ENCODE measurements at regions not wholly inside any gene's neighbourhood (a gene's known extent, or its start where the extent isn't known, plus 50 kb on each side); places are given as distances from the start of the nearest gene placed in this dataset.

GRCh38 chr1:96365596-96366390, 355.8 kb upstream of the PTBP2 start:
- Histone ChIP-seq H3K4me3 (ENCODE audit: low read length) (no peak overlapping the region), H3K36me3 (ENCODE audit: control insufficient read depth, insufficient read depth, low read length) (no peaks in the 10 kb centered on the region), H3K4me1 (ENCODE audit: control insufficient read depth, insufficient read depth, low read length) (no peaks in the 10 kb centered on the region), H3K27ac (ENCODE audit: low read length) (no peak overlapping the region), H3K9me3 (ENCODE audit: control insufficient read depth, low read depth, low read length) (no peaks in the 10 kb centered on the region), H3K27me3 (ENCODE audit: control insufficient read depth, insufficient read depth, low read length) (no peaks in the 10 kb centered on the region)
- no CpG with 5 or more reads among the region's 3 CpGs for WGBS (ENCODE audit: insufficient coverage, low lambda C conversion rate)
- DNase-seq: no peak

- H3K4me3 ChIP-seq (ENCODE audit: low read length): no peak overlapping the region
Observed at GRCh38 chr1:96366516-96366915, 355.1 kb upstream of the PTBP2 start.

GRCh38 chr1:96367791-96368190, 353.8 kb upstream of the PTBP2 start:
- Histone ChIP-seq H3K9me3 (ENCODE audit: control insufficient read depth, low read depth, low read length) (no peaks in the 10 kb centered on the region), H3K4me1 (ENCODE audit: control insufficient read depth, insufficient read depth, low read length) (no peaks in the 10 kb centered on the region), H3K36me3 (ENCODE audit: control insufficient read depth, insufficient read depth, low read length) (no peaks in the 10 kb centered on the region), H3K27me3 (ENCODE audit: control insufficient read depth, insufficient read depth, low read length) (no peaks in the 10 kb centered on the region), H3K4me3 (ENCODE audit: low read length) (no peak overlapping the region), H3K27ac (ENCODE audit: low read length) (no peak overlapping the region)
- WGBS (ENCODE audit: insufficient coverage, low lambda C conversion rate): no CpG with 5 or more reads among the region's 2 CpGs
- no peak for DNase-seq

More at GRCh38 chr1:96366516-96366915, 355.1 kb upstream of the PTBP2 start:
- Histone ChIP-seq H3K4me1 (ENCODE audit: control insufficient read depth, insufficient read depth, low read length) (no peaks in the 10 kb centered on the region), H3K9me3 (ENCODE audit: control insufficient read depth, low read depth, low read length) (no peaks in the 10 kb centered on the region), H3K27ac (ENCODE audit: low read length) (no peak overlapping the region), H3K27me3 (ENCODE audit: control insufficient read depth, insufficient read depth, low read length) (no peaks in the 10 kb centered on the region), H3K36me3 (ENCODE audit: control insufficient read depth, insufficient read depth, low read length) (no peaks in the 10 kb centered on the region)
- WGBS (ENCODE audit: insufficient coverage, low lambda C conversion rate): no CpG with 5 or more reads among the region's 2 CpGs
- DNase-seq: no peak

GRCh38 chr1:96370757-96371156, 350.8 kb upstream of the PTBP2 start:
- H3K27ac ChIP-seq (ENCODE audit: low read length): no peak overlapping the region
- H3K36me3 ChIP-seq (ENCODE audit: control insufficient read depth, insufficient read depth, low read length): no peaks in the 10 kb centered on the region
- no peaks in the 10 kb centered on the region for H3K27me3 ChIP-seq (ENCODE audit: control insufficient read depth, insufficient read depth, low read length)
- no peak for DNase-seq
- 80% methylated on average over 1 of the region's 5 CpGs for WGBS (ENCODE audit: insufficient coverage, low lambda C conversion rate)
- no peaks in the 10 kb centered on the region for H3K9me3 ChIP-seq (ENCODE audit: control insufficient read depth, low read depth, low read length)
- no peak overlapping the region for H3K4me3 ChIP-seq (ENCODE audit: low read length)
- H3K4me1 ChIP-seq (ENCODE audit: control insufficient read depth, insufficient read depth, low read length): no peaks in the 10 kb centered on the region

- Histone ChIP-seq H3K27me3 (ENCODE audit: control insufficient read depth, insufficient read depth, low read length) (no peaks in the 10 kb centered on the region), H3K36me3 (ENCODE audit: control insufficient read depth, insufficient read depth, low read length) (no peaks in the 10 kb centered on the region), H3K9me3 (ENCODE audit: control insufficient read depth, low read depth, low read length) (no peaks in the 10 kb centered on the region), H3K4me3 (ENCODE audit: low read length) (no peak overlapping the region), H3K4me1 (ENCODE audit: control insufficient read depth, insufficient read depth, low read length) (no peaks in the 10 kb centered on the region), H3K27ac (ENCODE audit: low read length) (no peak overlapping the region)
- 90% methylated on average over 1 of the region's 1 CpG for WGBS (ENCODE audit: insufficient coverage, low lambda C conversion rate)
- DNase-seq: no peak
Observed at GRCh38 chr1:96372881-96373280, 348.7 kb upstream of the PTBP2 start.

GRCh38 chr1:96374076-96374762, 347.4 kb upstream of the PTBP2 start:
- Histone ChIP-seq H3K9me3 (ENCODE audit: control insufficient read depth, low read depth, low read length) (no peaks in the 10 kb centered on the region), H3K27ac (ENCODE audit: low read length) (no peak overlapping the region), H3K4me1 (ENCODE audit: control insufficient read depth, insufficient read depth, low read length) (no peaks in the 10 kb centered on the region), H3K36me3 (ENCODE audit: control insufficient read depth, insufficient read depth, low read length) (no peaks in the 10 kb centered on the region), H3K27me3 (ENCODE audit: control insufficient read depth, insufficient read depth, low read length) (no peaks in the 10 kb centered on the region), H3K4me3 (ENCODE audit: low read length) (no peak overlapping the region)
- WGBS (ENCODE audit: insufficient coverage, low lambda C conversion rate): no CpG with 5 or more reads among the region's 1 CpG
- DNase-seq: no peak

GRCh38 chr1:96376846-96377245, 344.7 kb upstream of the PTBP2 start:
- Histone ChIP-seq H3K9me3 (ENCODE audit: control insufficient read depth, low read depth, low read length) (no peaks in the 10 kb centered on the region), H3K4me1 (ENCODE audit: control insufficient read depth, insufficient read depth, low read length) (no peaks in the 10 kb centered on the region), H3K27me3 (ENCODE audit: control insufficient read depth, insufficient read depth, low read length) (no peaks in the 10 kb centered on the region), H3K4me3 (ENCODE audit: low read length) (no peak overlapping the region), H3K27ac (ENCODE audit: low read length) (no peak overlapping the region), H3K36me3 (ENCODE audit: control insufficient read depth, insufficient read depth, low read length) (no peaks in the 10 kb centered on the region)
- DNase-seq: no peak
- no CpG with 5 or more reads among the region's 1 CpG for WGBS (ENCODE audit: insufficient coverage, low lambda C conversion rate)

- Histone ChIP-seq H3K9me3 (ENCODE audit: control insufficient read depth, low read depth, low read length) (no peaks in the 10 kb centered on the region), H3K36me3 (ENCODE audit: control insufficient read depth, insufficient read depth, low read length) (no peaks in the 10 kb centered on the region), H3K27ac (ENCODE audit: low read length) (no peak overlapping the region), H3K27me3 (ENCODE audit: control insufficient read depth, insufficient read depth, low read length) (no peaks in the 10 kb centered on the region), H3K4me1 (ENCODE audit: control insufficient read depth, insufficient read depth, low read length) (no peaks in the 10 kb centered on the region), H3K4me3 (ENCODE audit: low read length) (no peak overlapping the region)
- WGBS (ENCODE audit: insufficient coverage, low lambda C conversion rate): 70% methylated on average over 1 of the region's 2 CpGs
- DNase-seq: no peak
Observed at GRCh38 chr1:96384611-96385010, 337.0 kb upstream of the PTBP2 start.

- Histone ChIP-seq H3K27ac (ENCODE audit: low read length) (no peak overlapping the region), H3K9me3 (ENCODE audit: control insufficient read depth, low read depth, low read length) (no peaks in the 10 kb centered on the region), H3K36me3 (ENCODE audit: control insufficient read depth, insufficient read depth, low read length) (no peaks in the 10 kb centered on the region), H3K4me1 (ENCODE audit: control insufficient read depth, insufficient read depth, low read length) (no peaks in the 10 kb centered on the region), H3K4me3 (ENCODE audit: low read length) (no peak overlapping the region), H3K27me3 (ENCODE audit: control insufficient read depth, insufficient read depth, low read length) (no peaks in the 10 kb centered on the region)
- DNase-seq: no peak
- no CpG with 5 or more reads among the region's 3 CpGs for WGBS (ENCODE audit: insufficient coverage, low lambda C conversion rate)
Observed at GRCh38 chr1:96387785-96388184, 333.8 kb upstream of the PTBP2 start.

- Histone ChIP-seq H3K9me3 (ENCODE audit: control insufficient read depth, low read depth, low read length) (no peaks in the 10 kb centered on the region), H3K4me1 (ENCODE audit: control insufficient read depth, insufficient read depth, low read length) (no peaks in the 10 kb centered on the region), H3K4me3 (ENCODE audit: low read length) (no peak overlapping the region), H3K27ac (ENCODE audit: low read length) (no peak overlapping the region), H3K36me3 (ENCODE audit: control insufficient read depth, insufficient read depth, low read length) (no peaks in the 10 kb centered on the region), H3K27me3 (ENCODE audit: control insufficient read depth, insufficient read depth, low read length) (no peaks in the 10 kb centered on the region)
- WGBS (ENCODE audit: insufficient coverage, low lambda C conversion rate): 79% methylated on average over 2 of the region's 4 CpGs
- DNase-seq: no peak
Observed at GRCh38 chr1:96388421-96389310, 332.9 kb upstream of the PTBP2 start.
